ENCODE measurements at regions not wholly inside any gene's neighbourhood (a gene's known extent, or its start where the extent isn't known, plus 50 kb on each side); places are given as distances from the start of the nearest gene placed in this dataset.

DNA sequence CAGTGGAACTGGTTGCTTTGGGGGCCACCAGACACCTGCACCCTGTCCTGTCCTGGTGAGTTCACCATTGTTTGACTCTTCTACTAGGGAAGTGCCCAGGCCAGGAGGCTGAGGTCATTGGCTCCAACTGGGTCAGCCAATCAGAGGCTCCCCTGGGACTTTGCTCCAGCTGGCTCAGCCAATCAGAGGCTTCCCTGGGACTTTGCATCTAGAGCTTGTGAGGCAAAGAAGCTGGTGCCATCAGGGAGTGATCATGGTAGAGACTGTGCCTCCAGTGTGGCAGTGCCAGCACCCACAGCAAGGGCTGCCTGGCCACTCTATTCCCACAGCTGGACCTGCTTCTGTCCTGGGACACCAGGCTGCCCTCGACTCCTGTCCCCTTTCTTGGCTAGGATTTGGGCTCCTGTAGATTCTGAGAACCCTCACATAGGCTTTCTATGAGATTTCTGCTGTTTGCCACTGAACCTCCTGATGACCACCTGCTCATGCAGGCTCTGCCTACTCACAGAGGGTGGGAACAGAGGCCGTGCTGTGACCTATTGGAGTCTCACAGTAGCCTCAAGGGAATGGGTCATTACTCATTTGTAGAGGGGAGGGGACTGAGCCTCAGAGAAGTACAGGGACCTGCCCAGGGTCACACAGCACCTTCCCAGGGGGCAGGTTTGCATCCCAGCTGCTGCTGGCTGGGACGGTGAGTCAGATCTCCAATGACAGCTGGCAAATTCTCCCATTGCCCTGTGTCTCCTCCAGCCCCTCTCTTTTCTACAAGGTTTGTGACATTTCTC, 59.2 kb upstream of the SHISAL1 start:
- DNase-seq (ENCODE audit: low read depth in 4 of 4, low spot score in 3 of 4) = no peak

DNA sequence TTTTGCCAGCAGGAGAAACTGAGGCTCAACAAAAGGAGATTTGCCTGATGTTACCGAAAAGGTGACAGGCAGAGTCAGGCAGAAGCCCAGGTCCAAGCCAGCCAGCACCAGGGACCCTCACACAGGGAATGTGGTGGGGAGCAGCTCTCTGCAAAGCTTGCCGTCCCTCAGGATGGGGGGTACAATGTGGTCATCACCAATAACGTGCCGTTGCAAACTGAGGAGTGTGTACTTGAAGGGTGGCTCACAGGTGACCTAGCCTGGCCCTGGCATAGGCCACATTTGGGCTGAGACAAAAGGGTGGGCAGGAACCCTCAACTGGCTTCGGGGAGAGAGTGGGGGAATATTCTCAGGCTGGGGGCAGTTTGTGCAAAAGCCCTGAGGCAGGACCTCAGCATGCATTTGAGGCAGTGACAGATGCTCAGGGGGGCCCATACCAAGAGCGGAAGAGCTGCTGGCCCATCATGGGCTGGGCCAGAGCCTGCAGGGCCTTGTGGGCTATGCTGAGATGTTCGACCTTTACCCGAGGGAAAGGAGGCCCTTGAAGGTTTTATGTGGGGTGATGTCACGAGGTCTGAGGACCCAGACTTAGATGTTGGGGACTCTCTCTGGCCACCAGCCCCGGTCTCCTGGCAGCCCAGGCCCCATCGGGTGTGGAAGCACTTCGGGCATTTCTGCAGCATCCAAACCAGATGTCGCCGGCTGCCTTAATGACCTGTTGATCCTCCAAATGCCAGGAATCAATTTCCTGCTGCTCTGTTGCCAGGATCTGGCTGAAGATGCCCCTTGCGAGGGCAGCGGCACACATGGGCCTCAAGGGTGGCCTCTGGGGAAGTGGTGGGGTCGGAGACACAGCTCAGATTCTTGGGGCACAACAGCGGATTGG, 57.4 kb upstream of the SHISAL1 start:
- DNase-seq (ENCODE audit: low read depth in 4 of 4, low spot score in 3 of 4) = no peak

DNA sequence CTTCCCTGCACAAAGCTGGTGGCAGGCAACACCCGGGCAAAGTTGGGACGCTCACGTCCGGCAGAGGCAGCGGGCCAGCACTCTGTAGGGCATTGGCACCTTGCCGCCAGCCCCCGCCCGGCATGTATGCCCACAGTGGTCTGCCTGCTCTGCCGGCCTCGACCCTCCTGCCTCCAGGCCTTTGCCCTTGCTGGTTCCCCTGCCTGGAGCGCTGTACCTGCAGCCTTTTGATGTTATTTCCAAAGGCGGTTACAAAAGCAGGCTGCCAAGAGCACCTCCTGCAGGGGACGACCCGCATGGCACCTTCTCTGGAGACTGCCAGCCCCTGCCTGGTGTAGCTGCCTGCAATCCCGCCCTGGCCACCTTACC, 56.5 kb upstream of the SHISAL1 start:
- DNase-seq (ENCODE audit: low read depth in 4 of 4, low spot score in 3 of 4) = no peak

DNA sequence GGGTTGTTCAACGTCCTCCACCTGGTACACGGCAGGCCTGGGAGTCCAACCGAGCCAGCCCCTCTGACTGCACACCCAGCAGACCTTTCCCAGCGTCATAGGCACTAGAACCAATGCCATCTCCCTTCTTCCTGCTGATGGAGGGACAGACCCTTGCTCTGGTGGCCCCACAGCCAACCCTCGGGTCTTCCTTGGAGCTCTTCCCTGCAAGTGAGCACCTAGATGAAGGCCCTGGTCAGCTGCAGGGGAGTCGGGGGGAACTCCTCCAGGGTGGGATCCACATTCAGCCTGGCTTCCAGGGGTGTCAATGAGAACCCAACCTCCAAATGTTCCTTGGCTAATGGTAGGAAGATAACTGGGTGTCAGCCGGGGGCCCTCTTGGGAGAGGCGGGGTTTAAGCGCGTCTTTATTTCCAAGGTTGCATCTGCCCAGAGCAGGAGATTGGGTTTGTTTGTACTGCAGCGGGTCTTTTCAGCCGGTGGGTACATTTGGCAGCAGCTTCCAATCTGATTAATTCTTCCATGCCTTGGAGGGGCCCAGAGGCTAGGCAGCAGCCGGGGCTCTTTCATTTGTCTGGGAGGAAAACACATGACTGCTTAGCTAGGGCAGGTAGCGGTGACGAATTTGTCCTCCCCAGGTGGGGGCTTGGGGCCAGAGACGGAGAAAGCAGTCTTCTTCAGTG, 56.0 kb upstream of the SHISAL1 start:
- no peak for DNase-seq (ENCODE audit: low read depth in 4 of 4, low spot score in 3 of 4)

DNA sequence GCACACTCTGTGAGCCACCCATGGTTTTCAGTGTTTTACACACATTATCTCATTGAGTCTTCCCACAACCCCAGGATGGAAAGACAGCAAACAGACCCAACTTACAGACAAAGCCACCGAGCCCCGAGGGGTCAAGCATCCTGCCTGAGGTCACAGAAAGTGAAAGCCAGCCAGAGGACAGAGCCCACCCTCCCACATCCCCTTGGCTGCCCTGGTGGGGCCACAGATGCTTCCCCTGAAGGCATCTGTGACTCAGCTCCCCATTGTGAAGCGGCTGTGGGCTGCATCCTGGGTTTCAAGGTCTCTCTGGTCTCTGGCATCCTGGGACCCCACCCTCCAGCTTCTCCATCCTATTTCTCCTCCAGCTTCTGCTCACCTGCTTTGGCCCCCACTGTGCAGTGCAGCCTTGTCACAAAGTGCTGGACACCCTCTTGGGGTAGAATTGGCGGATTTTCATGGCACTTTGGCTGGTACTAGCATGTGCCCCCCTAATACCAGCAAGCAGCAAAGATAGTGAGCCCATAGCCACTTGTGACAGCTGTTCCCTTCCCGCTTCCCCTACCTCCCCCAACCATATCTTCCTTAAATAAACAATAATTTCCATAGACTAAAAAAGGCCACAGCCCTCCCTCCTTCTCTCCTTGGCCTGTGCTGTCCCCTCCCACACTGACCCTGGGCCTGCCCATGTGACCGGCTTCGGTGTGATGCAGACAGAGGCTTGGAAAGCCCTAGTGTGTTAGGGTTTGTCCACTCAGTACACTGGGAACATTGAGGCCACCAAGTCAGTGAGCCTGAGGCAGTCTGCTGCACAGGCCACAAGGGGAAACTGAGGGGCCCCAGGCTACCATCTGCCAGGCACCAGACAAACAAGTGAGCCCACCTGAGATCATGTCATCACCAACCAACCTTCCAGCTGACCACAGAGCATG, 53.9 kb upstream of the SHISAL1 start:
- no peak for DNase-seq (ENCODE audit: low read depth in 4 of 4, low spot score in 3 of 4)

DNA sequence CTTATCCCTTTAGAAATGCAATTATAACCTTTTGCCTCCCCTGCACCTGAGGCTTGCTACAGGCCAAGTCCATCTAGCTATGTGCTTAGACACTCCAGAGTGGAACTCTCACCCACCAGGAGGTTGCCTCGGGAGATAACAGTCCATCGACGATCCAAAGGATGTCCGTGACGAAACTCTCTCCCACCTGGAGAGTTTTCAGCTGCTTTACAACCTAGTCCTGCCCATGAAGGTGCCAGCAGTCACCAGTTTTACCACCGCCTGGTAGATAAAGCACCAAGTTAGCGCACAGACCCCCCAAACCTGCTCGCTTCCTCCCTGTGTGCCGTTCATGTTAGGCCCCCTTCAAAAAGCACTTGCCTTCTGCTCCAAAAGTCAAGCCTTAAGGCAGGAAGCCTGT, 53.1 kb upstream of the SHISAL1 start:
- DNase-seq (ENCODE audit: low read depth in 4 of 4, low spot score in 3 of 4) = no peak

DNA sequence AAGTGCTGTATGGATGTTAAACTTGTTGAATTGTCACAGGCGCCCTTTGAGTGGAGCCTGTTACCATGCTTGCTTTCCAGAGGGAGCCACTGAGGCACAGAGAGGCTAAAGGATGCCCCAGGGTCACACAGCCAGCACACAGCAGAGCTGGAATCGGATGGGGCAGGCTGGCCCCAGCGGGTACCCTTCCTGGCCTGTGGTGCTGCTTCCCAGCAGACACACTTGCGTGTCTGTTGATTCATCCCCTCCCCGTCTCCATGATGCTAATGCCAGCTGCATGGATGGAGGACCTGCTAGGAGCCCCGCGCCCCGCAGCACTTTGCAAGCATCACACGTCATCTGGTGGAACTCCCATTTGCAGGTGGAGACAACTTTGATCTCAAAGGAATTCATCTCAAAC, 52.4 kb upstream of the SHISAL1 start:
- no peak for DNase-seq (ENCODE audit: low read depth in 4 of 4, low spot score in 3 of 4)

DNA sequence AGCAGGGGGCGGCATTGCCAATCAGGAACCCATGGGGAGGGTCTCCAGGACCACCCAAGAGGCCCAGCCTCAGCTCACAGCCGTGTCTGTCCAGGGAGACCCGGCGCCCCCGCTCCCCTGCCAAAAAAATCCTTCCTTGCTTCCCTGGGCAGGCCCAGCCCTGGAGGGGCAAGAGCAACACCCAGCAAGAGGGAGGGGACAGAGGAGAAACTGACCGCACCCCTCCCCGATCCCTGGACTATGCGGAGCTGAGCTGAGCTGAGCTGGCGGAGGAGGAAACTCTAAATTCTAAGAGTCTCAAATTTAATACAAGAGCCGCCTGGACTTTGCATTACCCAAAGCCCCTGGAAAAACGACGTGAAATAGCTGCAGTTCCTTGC, 52.0 kb upstream of the SHISAL1 start:
- no peak for DNase-seq (ENCODE audit: low read depth in 4 of 4, low spot score in 3 of 4)

DNA sequence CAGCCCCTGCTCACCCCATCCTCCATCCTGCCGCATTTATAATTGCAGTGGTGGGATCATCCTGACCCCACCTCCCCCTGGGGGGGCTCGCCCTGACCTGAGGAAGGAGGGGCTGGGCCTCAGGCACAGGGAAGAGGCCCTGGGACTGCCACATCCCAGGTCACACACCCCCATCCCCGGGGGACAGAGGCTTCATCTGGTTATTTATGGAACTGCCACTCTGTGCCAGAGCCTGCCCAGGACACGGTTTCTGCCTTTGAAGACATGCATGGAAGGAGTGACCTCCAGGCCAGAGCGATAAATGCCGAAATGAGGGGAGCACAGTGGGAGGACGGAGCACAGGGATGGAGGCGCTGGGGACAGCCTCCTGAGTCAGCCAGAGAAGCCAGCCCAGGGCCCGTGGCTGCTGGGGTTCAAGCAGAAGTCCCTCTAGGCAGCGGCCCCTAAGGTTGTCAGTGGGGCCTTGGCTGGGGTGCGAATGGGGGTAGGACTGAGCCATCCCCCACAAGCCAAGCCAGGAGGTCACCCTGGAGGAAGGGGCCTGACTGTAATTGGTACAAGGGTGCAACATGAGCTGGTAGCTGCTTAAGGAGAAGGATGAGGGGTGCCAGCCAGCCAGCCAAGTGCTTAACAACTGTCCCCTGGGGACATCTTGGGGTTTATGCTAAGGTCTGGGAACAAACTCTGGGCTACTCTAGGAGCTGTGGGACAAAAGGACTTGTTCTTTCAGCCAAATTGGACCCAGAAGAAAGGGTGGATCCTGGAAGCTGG, 51.4 kb upstream of the SHISAL1 start:
- no peak for DNase-seq (ENCODE audit: low read depth in 4 of 4, low spot score in 3 of 4)

DNA sequence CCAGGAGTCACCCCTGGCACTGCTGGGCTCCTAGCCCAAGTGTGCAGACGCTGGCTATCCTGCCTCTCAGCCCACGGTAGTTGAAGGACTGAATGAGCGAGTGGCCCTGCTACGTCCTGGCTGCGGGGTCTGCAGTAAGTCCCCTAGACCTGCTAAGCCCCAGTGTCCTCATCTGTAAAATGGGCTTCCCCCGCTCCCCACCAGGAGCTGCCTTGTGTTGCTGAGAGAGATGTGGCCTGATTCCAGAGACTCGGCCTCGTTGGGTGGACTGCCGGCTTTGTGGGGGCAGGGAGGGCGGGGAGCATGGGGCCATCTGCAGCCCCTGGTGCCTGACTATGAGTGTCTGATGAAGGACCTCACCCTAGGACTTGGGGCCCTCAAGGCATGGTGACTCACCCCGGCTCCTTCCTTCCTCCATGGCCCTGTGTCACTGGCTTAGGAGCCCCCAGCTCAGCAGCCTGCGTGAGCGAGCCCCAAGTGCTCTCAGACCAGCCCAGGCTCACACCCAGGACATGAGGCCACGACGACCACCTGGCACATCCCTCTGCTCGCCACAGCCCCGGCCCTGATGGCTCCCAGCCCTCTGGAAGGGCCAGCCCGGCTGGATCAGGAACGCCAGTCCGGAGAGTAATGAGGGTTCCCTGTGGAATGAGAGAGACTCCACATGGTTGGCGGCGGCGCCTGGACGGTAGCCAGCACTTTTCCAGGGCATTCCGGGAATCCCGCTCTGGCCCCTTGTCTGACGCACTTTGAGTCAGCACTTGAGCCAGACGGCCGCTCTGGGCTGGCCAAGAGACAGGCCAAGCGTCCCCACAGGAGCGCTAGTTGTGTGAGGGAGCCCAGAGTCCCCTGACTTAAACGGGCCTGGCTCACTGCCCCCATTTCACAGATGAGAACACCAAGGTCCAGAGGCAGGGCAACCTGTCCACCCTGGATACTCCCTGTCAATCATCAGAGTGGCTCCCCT, 50.5 kb upstream of the SHISAL1 start:
- DNase-seq (ENCODE audit: low read depth in 4 of 4, low spot score in 3 of 4) = no peak

DNA sequence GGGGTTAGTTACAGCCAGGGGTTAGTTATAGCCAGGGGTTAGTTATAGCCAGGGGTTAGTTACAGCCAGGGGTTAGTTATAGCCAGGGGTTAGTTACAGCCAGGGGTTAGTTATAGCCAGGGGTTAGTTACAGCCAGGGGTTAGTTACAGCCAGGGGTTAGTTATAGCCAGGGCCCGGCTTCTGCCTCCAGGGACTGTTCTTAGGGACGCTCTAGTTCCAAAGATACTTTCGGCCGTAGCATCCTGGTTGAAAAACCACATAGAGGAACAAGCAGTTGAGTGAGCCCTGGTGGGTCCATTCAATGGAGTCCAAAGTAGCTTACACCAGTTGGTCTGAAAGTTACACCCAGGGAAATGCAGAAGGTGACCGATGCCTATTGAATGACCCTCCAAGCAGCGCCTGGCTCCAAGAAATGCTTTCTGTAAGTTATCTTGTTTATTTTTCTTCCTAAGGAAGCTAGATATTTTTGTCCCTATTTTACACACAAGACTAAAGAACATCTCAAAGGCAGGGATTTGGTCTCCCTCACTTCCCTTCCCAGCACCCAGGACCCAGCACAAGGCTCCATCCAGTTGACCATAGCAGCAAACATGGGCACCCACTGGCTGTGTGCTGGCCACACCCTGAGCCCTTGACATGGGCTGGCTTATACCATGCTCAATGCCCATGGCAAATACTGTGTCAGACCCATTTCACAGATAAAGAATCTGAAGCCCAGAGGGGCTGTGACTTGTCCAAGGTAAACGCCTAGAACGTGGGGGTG, 49.7 kb upstream of the SHISAL1 start:
- DNase-seq (ENCODE audit: low read depth in 4 of 4, low spot score in 3 of 4) = no peak
